Chondrocyte (in vitro differentiated cells): ENCODE measurements at regions not wholly inside any gene's neighbourhood (a gene's known extent, or its start where the extent isn't known, plus 50 kb on each side); places are given as distances from the start of the nearest gene placed in this dataset.

Source experiments
- DNase-seq: peaks from one replicate; pipeline ENCODE4 v3.0.0; 2021; ENCODE audit warnings: mixed read lengths, low spot score
- H3K27ac Mint-ChIP-seq: one replicate; pipeline ENCODE4 v1.8.0; 2021; ENCODE audit warnings: mild to moderate bottlenecking, moderate library complexity, mixed read lengths; ENCODE audit not compliant: unreplicated experiment
- H3K27me3 Mint-ChIP-seq: 2 replicates; pipeline ENCODE4 v1.8.0; 2021; ENCODE audit warnings: low read depth, mixed read lengths
- H3K36me3 Mint-ChIP-seq: 2 replicates; pipeline ENCODE4 v1.8.0; 2021; ENCODE audit warnings: low read depth, mixed read lengths
- H3K4me1 Mint-ChIP-seq: 2 replicates; pipeline ENCODE4 v1.8.0; 2021; ENCODE audit warnings: low read depth, mild to moderate bottlenecking, mixed read lengths
- H3K4me3 Mint-ChIP-seq: one replicate; pipeline ENCODE4 v1.8.0; 2021; ENCODE audit warnings: mild to moderate bottlenecking, moderate library complexity, mixed read lengths; ENCODE audit not compliant: unreplicated experiment
- H3K9me3 Mint-ChIP-seq: 2 replicates; pipeline ENCODE4 v1.8.0; 2021; ENCODE audit warnings: low read depth, mixed read lengths
- CTCF ChIP-seq: fragments of 200-600 bp; sonication (generic); IDR thresholded peaks from 2 replicates; pipeline ENCODE4 v1.5.0; 2021; ENCODE audit warnings: antibody characterized with exemption, mild to moderate bottlenecking, moderate library complexity

- H3K27ac Mint-ChIP-seq, result no peak overlapping the region
- DNase-seq, result no peak
- H3K27me3 Mint-ChIP-seq, result no peaks in the 10 kb centered on the region
- peaks cover 2% of the 10 kb centered on the region for H3K36me3 Mint-ChIP-seq
- TF ChIP-seq CTCF, result no peak
- H3K9me3 Mint-ChIP-seq, result peaks cover 3% of the 10 kb centered on the region
- H3K4me1 Mint-ChIP-seq, result no peaks in the 10 kb centered on the region
- no peak overlapping the region for H3K4me3 Mint-ChIP-seq
Observed at GRCh38 chr13:99113351-99113750, 87.3 kb upstream of the UBAC2 start.

GRCh38 chr13:99118179-99118578 lies 82.5 kb upstream of the UBAC2 start:
- H3K27ac Mint-ChIP-seq, result no peak overlapping the region
- H3K4me3 Mint-ChIP-seq, result no peak overlapping the region
- H3K36me3 Mint-ChIP-seq, result no peaks in the 10 kb centered on the region
- H3K9me3 Mint-ChIP-seq, result peaks cover 3% of the 10 kb centered on the region
- peaks cover 2% of the 10 kb centered on the region for H3K27me3 Mint-ChIP-seq
- TF ChIP-seq CTCF, result no peak
- peaks cover 10% of the 10 kb centered on the region for H3K4me1 Mint-ChIP-seq
- DNase-seq, result no peak

- Mint-ChIP-seq H3K4me3 (no peak overlapping the region), H3K36me3 (no peaks in the 10 kb centered on the region), H3K27ac (no peak overlapping the region), H3K9me3 (peaks cover 3% of the 10 kb centered on the region), H3K4me1 (peaks cover 24% of the 10 kb centered on the region), H3K27me3 (peaks cover 2% of the 10 kb centered on the region)
- no peak for TF ChIP-seq CTCF
- no peak for DNase-seq
Observed at GRCh38 chr13:99119656-99120055, 81.0 kb upstream of the UBAC2 start.

- no peak for DNase-seq
- peaks cover 3% of the 10 kb centered on the region for H3K9me3 Mint-ChIP-seq
- peaks cover 2% of the 10 kb centered on the region for H3K27me3 Mint-ChIP-seq
- H3K4me3 Mint-ChIP-seq, result no peak overlapping the region
- no peak overlapping the region for H3K27ac Mint-ChIP-seq
- TF ChIP-seq CTCF, result no peak
- H3K4me1 Mint-ChIP-seq, result peaks cover 35% of the 10 kb centered on the region
- no peaks in the 10 kb centered on the region for H3K36me3 Mint-ChIP-seq
Observed at GRCh38 chr13:99120751-99121150, 79.9 kb upstream of the UBAC2 start.

- TF ChIP-seq CTCF, result no peak
- H3K36me3 Mint-ChIP-seq, result no peaks in the 10 kb centered on the region
- H3K4me1 Mint-ChIP-seq, result peaks cover 38% of the 10 kb centered on the region
- H3K27ac Mint-ChIP-seq, result no peak overlapping the region
- peaks cover 2% of the 10 kb centered on the region for H3K27me3 Mint-ChIP-seq
- no peak overlapping the region for H3K4me3 Mint-ChIP-seq
- no peak for DNase-seq
- peaks cover 3% of the 10 kb centered on the region for H3K9me3 Mint-ChIP-seq
Observed at GRCh38 chr13:99122171-99122570, 78.5 kb upstream of the UBAC2 start.
